Skeletal muscle tissue (tissue), 3 donors: ENCODE measurements at regions not wholly inside any gene's neighbourhood (a gene's known extent, or its start where the extent isn't known, plus 50 kb on each side); places are given as distances from the start of the nearest gene placed in this dataset.

Experiments
- H3K27ac ChIP-seq: one replicate; pipeline ENCODE4 v1.7.0; 2013; ENCODE audit warnings: mild to moderate bottlenecking, low read depth, low read length, inconsistent platforms
- H3K27me3 ChIP-seq, 3 donors: one replicate each; pipeline ENCODE4 v1.7.0; 2013; ENCODE audit warnings: low read length in 3 of 3; ENCODE audit not compliant: control insufficient read depth in 3 of 3, insufficient read depth in 3 of 3
- H3K36me3 ChIP-seq, 3 donors: one replicate each; pipeline ENCODE4 v1.7.0; 2013; ENCODE audit warnings: low read length in 3 of 3; ENCODE audit not compliant: control insufficient read depth in 3 of 3, insufficient read depth in 3 of 3
- H3K4me1 ChIP-seq, 3 donors: one replicate each; pipeline ENCODE4 v1.7.0; 2013; ENCODE audit warnings: low read length in 3 of 3, mild to moderate bottlenecking in 3 of 3; ENCODE audit not compliant: control insufficient read depth in 3 of 3, insufficient read depth in 3 of 3
- H3K4me3 ChIP-seq, 3 donors: one replicate each; pipeline ENCODE4 v1.7.0; 2013; ENCODE audit warnings: low read length in 3 of 3
- H3K9ac ChIP-seq, 3 donors: one replicate each; pipeline ENCODE4 v1.7.0; 2013; ENCODE audit warnings: low read length in 3 of 3, mild to moderate bottlenecking in 3 of 3, moderate library complexity in 2 of 3, low read depth in 1 of 3
- H3K9me3 ChIP-seq, 3 donors: one replicate each; pipeline ENCODE4 v1.7.0; 2013; ENCODE audit warnings: low read length in 3 of 3; ENCODE audit not compliant: control insufficient read depth in 3 of 3
- donor health status: Osteomylitis.

DNA sequence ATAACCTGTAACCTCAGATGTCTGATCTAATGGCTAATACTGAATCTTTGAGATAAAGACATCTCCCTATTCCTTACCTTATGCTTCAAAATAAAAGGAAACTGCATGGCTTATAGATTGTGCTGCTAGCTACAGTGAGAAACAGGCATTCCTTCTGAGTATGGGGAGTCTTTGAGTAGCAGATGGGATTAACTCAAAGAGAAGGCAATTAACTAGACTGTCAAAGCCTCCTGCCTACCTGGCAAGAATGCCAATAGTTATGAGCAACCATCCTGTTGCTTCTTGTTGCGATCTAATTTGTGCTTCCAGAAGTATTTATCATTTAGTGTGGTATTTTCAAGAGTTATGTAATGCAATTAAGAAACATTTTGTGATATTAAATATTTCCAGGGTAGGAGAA is 660.0 kb upstream of the TMEFF2 start:
- no peaks in the 10 kb centered on the region for H3K36me3 ChIP-seq

DNA sequence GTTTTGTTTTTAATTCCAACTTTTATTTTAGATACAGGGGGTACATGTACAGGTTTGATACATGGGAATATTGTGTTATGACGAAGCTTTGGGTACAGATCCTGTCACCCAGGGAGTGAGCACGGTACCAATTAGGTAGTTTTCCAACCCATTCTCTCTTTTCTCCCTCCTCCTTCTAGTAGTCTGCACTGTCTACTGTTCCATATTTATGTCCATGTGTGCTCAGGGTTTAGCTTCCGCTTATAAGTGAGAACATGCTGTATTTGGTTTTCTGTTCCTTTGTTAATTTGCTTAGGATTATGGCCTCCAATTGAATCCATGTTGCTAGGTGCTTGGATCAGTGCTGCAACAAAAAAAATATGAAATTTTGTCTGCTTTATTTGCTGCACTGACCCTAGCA is 659.3 kb upstream of the TMEFF2 start:
- no peaks in the 10 kb centered on the region for H3K4me1 ChIP-seq
- no peaks in the 10 kb centered on the region for H3K27me3 ChIP-seq
- H3K4me3 ChIP-seq, result no peak overlapping the region
- no peak overlapping the region for H3K27ac ChIP-seq
- H3K9ac ChIP-seq, result no peak overlapping the region
- H3K9me3 ChIP-seq, result no peaks in the 10 kb centered on the region
- H3K36me3 ChIP-seq, result no peaks in the 10 kb centered on the region

More for the DNA sequence above, 660.0 kb upstream of the TMEFF2 start:
- Histone ChIP-seq H3K9me3 (no peaks in the 10 kb centered on the region), H3K4me3 (no peak overlapping the region), H3K27me3 (no peaks in the 10 kb centered on the region), H3K9ac (no peak overlapping the region), H3K27ac (no peak overlapping the region), H3K4me1 (no peaks in the 10 kb centered on the region)

DNA sequence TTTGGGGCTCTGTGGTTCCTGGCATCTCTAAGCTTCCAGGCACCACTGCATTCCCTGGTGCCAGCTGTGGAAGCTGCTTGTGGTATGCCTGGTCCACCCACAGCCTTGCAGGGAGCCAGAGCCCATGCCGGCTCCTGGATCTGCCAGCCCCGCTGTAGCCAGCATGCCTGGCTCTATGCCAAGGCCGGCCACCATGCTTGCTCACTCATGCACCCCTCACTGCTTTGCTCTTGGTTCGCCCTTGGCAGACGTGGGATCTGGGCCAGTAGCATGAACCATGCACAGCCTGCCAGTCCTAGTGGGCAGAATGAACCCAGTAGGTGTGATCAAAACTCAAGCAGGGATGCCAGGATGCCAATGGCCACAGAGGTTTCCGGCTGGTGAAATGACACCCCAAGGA is 634.2 kb upstream of the TMEFF2 start:
- H3K9ac ChIP-seq, result no peak overlapping the region
- H3K27ac ChIP-seq, result no peak overlapping the region
- no peaks in the 10 kb centered on the region for H3K27me3 ChIP-seq
- H3K9me3 ChIP-seq, result no peaks in the 10 kb centered on the region
- H3K4me3 ChIP-seq, result no peak overlapping the region
- H3K4me1 ChIP-seq, result no peaks in the 10 kb centered on the region
- no peaks in the 10 kb centered on the region for H3K36me3 ChIP-seq

DNA sequence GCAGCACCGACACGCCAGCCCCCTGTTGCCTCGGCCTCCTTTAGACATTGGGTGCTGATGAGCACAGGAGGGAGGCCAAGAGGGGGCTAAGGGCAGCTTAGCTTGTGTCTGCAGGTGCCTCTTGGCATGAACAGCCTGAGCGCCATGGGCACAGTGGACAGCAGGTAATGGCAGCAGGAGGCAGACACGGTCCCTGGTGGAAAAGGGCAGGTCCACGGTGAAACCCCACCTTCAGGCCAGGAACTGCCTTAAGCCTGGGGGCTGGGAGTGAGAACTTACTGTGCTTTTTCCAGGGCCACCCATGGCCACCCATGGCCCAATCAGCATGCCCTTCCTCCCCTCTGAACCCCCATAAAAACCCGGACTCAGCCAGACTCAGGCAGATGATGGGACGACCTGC is 633.4 kb upstream of the TMEFF2 start:
- Histone ChIP-seq H3K36me3 (no peaks in the 10 kb centered on the region), H3K9me3 (no peaks in the 10 kb centered on the region), H3K27ac (no peak overlapping the region), H3K4me1 (no peaks in the 10 kb centered on the region), H3K4me3 (no peak overlapping the region), H3K27me3 (no peaks in the 10 kb centered on the region), H3K9ac (no peak overlapping the region)

DNA sequence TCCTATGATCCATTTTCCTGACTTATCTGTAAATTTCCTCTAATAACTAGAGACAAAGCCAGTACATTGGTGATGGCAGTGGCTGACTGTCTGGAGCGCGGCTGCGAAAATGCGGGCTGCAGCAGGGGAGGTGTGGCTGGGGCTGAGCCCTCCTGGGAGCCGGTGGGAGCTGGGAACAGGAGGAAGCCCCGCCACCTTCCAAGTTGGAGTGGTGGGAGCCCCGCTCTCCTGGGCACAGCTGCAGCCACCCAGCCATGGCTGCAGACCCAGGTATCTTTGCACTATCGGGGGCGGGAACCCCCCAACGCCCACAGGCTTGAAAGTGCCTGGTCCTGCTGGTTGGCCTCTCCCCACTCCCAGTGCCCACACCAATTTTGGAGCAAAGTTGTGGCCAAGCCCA is 633.0 kb upstream of the TMEFF2 start:
- no peaks in the 10 kb centered on the region for H3K9me3 ChIP-seq
- H3K9ac ChIP-seq, result no peak overlapping the region
- no peaks in the 10 kb centered on the region for H3K36me3 ChIP-seq
- no peak overlapping the region for H3K27ac ChIP-seq
- no peaks in the 10 kb centered on the region for H3K27me3 ChIP-seq
- H3K4me3 ChIP-seq, result no peak overlapping the region
- no peaks in the 10 kb centered on the region for H3K4me1 ChIP-seq

DNA sequence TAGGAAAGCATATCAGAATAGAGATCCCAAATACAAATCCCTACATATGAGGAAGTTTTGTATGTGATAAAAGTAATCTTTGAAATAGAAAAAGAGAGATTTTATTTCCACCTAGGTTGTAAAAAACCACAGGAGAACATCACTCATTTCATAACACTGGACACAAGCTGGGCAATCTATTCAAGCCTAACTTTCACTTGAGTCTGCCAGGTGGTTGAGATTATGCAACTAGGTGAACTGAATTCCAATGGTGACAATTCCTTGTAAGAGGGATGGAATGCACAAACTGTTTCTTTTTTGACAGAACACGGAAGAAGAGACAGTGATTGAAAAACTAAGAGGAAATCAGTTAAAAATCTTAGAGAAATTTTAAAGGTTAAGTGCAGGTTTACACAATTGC is 619.6 kb upstream of the TMEFF2 start:
- Histone ChIP-seq H3K4me3 (no peak overlapping the region), H3K4me1 (no peaks in the 10 kb centered on the region), H3K36me3 (no peaks in the 10 kb centered on the region), H3K9me3 (no peaks in the 10 kb centered on the region), H3K27ac (no peak overlapping the region), H3K9ac (no peak overlapping the region), H3K27me3 (no peaks in the 10 kb centered on the region)

GRCh38 chr2:192813341-192813740 is 618.6 kb upstream of the TMEFF2 start:
- Histone ChIP-seq H3K4me1 (no peaks in the 10 kb centered on the region), H3K36me3 (no peaks in the 10 kb centered on the region), H3K27me3 (no peaks in the 10 kb centered on the region), H3K27ac (no peak overlapping the region), H3K9ac (no peak overlapping the region), H3K9me3 (no peaks in the 10 kb centered on the region), H3K4me3 (no peak overlapping the region)

DNA sequence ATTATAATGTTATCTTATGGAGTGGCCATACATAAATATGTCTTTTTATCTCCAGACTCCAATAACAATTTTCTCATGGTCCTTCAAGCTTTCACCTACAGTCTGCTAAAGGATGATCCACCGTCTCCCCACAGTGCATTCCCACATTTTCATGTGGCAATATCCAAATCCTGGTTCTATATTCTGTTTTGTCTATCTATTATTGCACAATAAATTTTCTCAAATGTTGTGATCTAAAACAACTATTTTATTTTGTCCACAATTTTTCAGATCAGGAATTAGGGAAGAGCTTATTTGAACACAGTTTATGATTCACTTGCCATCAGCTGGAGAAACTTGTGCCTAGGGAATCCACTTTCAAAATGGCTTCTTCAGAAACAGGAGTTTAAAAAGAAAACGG is 614.4 kb upstream of the TMEFF2 start:
- Histone ChIP-seq H3K4me3 (no peak overlapping the region), H3K4me1 (no peaks in the 10 kb centered on the region), H3K9ac (no peak overlapping the region), H3K36me3 (no peaks in the 10 kb centered on the region), H3K27ac (no peak overlapping the region), H3K27me3 (no peaks in the 10 kb centered on the region), H3K9me3 (peaks cover 0 to 3% (median 0%) of the 10 kb centered on the region in 3 donors)

- Histone ChIP-seq H3K36me3 (no peaks in the 10 kb centered on the region), H3K27me3 (no peaks in the 10 kb centered on the region), H3K27ac (no peak overlapping the region), H3K9me3 (no peaks in the 10 kb centered on the region), H3K9ac (no peak overlapping the region), H3K4me1 (no peaks in the 10 kb centered on the region), H3K4me3 (no peak overlapping the region)
Measured at GRCh38 chr2:192783643-192784042, 588.9 kb upstream of the TMEFF2 start.

DNA sequence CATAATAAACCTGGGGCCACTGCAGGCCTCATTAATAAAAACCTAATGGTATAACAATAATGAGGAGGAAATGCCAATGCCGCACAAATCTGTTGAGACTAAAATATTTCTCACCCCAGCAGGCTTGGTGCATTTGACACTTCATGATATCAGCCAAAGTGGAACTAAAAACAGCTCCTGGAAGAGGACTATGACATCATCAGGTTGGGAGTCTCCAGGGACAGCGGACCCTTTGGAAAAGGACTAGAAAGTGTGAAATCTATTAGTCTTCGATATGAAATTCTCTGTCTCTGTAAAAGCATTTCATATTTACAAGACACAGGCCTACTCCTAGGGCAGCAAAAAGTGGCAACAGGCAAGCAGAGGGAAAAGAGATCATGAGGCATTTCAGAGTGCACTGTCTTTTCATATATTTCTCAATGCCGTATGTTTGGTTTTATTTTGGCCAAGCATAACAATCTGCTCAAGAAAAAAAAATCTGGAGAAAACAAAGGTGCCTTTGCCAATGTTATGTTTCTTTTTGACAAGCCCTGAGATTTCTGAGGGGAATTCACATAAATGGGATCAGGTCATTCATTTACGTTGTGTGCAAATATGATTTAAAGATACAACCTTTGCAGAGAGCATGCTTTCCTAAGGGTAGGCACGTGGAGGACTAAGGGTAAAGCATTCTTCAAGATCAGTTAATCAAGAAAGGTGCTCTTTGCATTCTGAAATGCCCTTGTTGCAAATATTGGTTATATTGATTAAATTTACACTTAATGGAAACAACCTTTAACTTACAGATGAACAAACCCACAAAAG is 580.9 kb upstream of the TMEFF2 start:
- Histone ChIP-seq H3K4me1 (no peaks in the 10 kb centered on the region), H3K4me3 (no peak overlapping the region), H3K9me3 (no peaks in the 10 kb centered on the region), H3K36me3 (no peaks in the 10 kb centered on the region), H3K27ac (no peak overlapping the region), H3K27me3 (no peaks in the 10 kb centered on the region), H3K9ac (no peak overlapping the region)
